GM12891 (cell line): ENCODE measurements at regions not wholly inside any gene's neighbourhood (a gene's known extent, or its start where the extent isn't known, plus 50 kb on each side); places are given as distances from the start of the nearest gene placed in this dataset.

Experiments used
- DNase-seq: peaks from one replicate; pipeline ENCODE4 v3.0.0; 2011; ENCODE audit warnings: low spot score; ENCODE audit not compliant: insufficient read length
- FAIRE-seq: peaks from 2 replicates; lab custom pipeline; 2011; peaks lifted over from hg19 to GRCh38; lab: Jason Lieb, UNC
- PAX5 ChIP-seq: IDR thresholded peaks from 2 replicates; pipeline ENCODE4 v1.6.1; 2011; ENCODE audit warnings: low read length, moderate library complexity, mild to moderate bottlenecking; ENCODE audit not compliant: insufficient read depth, severe bottlenecking
- POLR2A ChIP-seq: IDR thresholded peaks from 2 replicates; pipeline ENCODE4 v1.6.1; 2011; ENCODE audit warnings: low read depth, low read length, control low read depth
- POLR2AphosphoS5 ChIP-seq: IDR thresholded peaks from 2 replicates; pipeline ENCODE4 v1.6.1; 2011; ENCODE audit warnings: low read depth, low read length, control low read depth
- POU2F2 ChIP-seq: IDR thresholded peaks from 2 replicates; pipeline ENCODE4 v1.6.1; 2011; ENCODE audit warnings: low read depth, mild to moderate bottlenecking, control low read depth, low read length, moderate library complexity
- SPI1 ChIP-seq: IDR thresholded peaks from 2 replicates; pipeline ENCODE4 v1.6.1; 2011; ENCODE audit warnings: low read depth, low read length, control low read depth
- TAF1 ChIP-seq: IDR thresholded peaks from 2 replicates; pipeline ENCODE4 v1.6.1; 2011; ENCODE audit warnings: low read depth, low read length, control low read depth

DNA sequence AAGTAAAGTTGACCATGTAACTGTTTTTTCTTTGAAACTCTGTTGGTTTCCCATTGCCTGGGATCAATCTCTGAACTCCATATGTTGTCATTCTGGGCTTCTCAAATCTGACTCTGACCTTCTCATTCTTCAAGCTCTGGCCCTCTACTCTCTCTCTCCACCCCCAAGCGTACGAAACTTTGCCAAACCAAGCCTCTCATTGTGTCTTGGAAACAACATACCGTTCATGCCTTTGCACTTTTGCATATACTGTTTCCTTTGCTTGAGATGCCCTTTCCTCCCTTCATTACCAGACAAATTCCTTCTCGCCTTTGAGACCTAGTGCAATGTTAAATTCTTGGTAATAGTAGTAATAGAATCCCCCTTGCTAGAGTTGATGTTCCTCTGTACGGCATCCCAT is 113.7 kb downstream of the OLFM4 start:
- TF ChIP-seq POLR2AphosphoS5 (no peak), TAF1 (no peak), POU2F2 (no peak), SPI1 (no peak), POLR2A (no peak), PAX5 (no peak)
- no peak for DNase-seq
- no peak for FAIRE-seq

GRCh38 chr13:53143757-53144339 is 115.2 kb downstream of the OLFM4 start:
- TF ChIP-seq POU2F2, result no peak
- TF ChIP-seq TAF1, result no peak
- no peak for TF ChIP-seq PAX5
- TF ChIP-seq POLR2A, result no peak
- TF ChIP-seq SPI1, result no peak
- no peak for TF ChIP-seq POLR2AphosphoS5
- DNase-seq (no peak), FAIRE-seq (no peak)

- TF ChIP-seq SPI1, result peak; percentile 59
- TF ChIP-seq PAX5, result no peak
- FAIRE-seq (no peak), DNase-seq (no peak)
These were observed 116.2 kb downstream of the OLFM4 start for GRCh38 chr13:53144826-53145225.

- DNase-seq, result no peak
- no peak for TF ChIP-seq TAF1
- no peak for TF ChIP-seq SPI1
- no peak for TF ChIP-seq POLR2A
- TF ChIP-seq POU2F2, result no peak
- no peak for TF ChIP-seq PAX5
- no peak for TF ChIP-seq POLR2AphosphoS5
- FAIRE-seq, result no peak
These were observed 122.0 kb downstream of the OLFM4 start for GRCh38 chr13:53150568-53150967.

DNA sequence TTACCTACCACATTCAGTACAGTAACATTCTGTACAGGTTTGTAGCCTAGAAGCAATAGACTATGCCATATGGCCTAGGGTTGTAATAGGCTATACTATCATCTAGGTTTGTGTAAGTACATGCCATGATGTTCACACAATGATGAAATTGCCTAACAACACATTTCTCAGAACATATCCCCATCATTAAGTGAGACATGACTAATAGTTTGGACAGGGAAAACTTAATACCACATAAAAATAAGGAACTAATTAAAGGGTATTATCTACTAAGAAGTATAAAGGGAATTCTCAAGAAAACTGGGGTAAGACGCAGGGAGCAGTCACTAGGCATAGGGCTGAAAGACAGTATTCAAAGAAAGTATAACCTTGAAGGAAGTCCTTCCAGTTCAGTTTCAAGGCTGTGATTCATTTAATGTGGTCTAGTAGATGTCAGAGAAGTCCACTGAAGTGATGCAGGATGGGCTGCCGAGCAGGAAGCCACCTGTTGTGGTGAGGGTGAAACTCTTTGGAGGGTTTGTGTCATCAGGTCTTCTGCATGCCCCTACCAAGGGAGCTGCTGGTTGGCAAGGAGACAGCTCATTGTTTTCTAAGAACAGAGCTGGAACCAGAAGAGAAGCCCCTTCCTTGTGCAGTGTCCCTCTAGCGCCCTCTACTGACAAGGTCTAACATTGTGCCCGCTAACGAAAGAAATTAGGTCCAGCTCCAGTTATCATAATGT is 122.9 kb downstream of the OLFM4 start:
- peak; percentile 13 for FAIRE-seq
- TF ChIP-seq POLR2AphosphoS5 (no peak), SPI1 (no peak), TAF1 (no peak), PAX5 (no peak), POU2F2 (no peak), POLR2A (no peak)
- peak; percentile 11 for DNase-seq

DNA sequence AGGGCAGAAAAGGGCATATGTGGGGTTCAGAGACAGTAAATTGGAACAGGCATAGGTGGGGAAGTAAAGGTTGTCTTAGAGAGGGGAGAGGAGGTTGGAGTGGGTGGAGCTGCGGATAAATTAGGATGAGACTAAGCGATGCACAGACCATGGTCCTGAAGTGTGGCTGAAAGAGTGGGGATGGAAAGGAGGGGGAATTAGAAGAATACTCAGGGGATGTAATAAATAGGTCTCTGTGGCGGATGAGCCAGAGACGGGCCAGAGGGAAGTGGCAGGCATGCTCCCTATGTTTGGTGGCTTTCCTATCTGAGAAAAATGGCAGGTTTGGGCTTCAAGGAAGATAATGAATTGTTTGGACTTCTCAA is 123.4 kb downstream of the OLFM4 start:
- DNase-seq (no peak), FAIRE-seq (no peak)
- TF ChIP-seq POU2F2 (no peak), POLR2AphosphoS5 (no peak), POLR2A (no peak), SPI1 (no peak), TAF1 (no peak), PAX5 (no peak)

GRCh38 chr13:53158201-53158600 is 129.6 kb downstream of the OLFM4 start:
- FAIRE-seq (no peak), DNase-seq (no peak)
- TF ChIP-seq PAX5, result no peak
- TF ChIP-seq POLR2A, result no peak
- no peak for TF ChIP-seq SPI1
- no peak for TF ChIP-seq POU2F2
- no peak for TF ChIP-seq TAF1
- TF ChIP-seq POLR2AphosphoS5, result no peak

- TF ChIP-seq SPI1 (no peak), POLR2A (no peak), TAF1 (no peak), POLR2AphosphoS5 (no peak), POU2F2 (no peak), PAX5 (no peak)
- no peak for DNase-seq
- FAIRE-seq, result no peak
These were observed 130.8 kb downstream of the OLFM4 start for GRCh38 chr13:53159431-53159830.

DNA sequence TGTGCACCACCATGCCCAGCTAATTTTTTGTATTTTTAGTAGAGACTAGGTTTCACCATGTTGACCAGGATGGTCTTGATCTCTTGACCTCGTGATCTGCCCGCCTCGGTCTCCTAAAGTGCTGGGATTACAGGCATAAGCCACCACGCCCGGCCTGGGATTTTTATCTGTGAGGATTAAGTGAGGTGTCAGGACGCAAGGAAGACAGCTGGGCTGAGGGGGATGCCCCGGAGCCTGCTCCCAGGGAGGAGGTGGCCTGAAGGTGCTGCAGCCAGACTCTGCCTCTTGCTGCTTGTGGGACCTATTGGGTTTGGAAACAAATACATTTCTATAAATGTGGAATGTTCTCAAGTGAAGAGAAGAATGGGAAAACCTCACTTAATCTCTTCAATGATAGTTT is 131.6 kb downstream of the OLFM4 start:
- DNase-seq (no peak), FAIRE-seq (no peak)
- no peak for TF ChIP-seq POLR2A
- TF ChIP-seq POLR2AphosphoS5, result no peak
- no peak for TF ChIP-seq PAX5
- no peak for TF ChIP-seq SPI1
- no peak for TF ChIP-seq TAF1
- TF ChIP-seq POU2F2, result no peak

DNA sequence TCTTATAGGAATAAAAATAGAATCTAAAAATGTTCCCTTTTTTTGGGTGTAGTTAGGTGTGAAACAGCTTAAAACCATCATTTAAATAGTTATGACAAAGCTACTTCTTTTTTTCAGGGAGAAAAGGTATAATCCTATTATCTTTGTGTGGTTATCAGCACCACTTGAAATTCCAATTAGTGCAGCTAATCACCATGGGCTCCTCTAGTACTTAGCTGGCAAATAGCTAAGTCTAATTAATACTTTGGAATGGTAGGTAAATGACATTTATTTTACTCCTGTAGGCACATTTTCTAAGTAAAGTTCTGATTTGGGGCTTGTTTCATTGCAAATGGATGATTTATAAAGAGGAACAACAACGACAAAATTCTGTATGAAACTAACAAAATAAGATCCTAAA is 132.6 kb downstream of the OLFM4 start:
- TF ChIP-seq TAF1, result no peak
- no peak for TF ChIP-seq POLR2A
- TF ChIP-seq SPI1, result no peak
- no peak for TF ChIP-seq POLR2AphosphoS5
- no peak for TF ChIP-seq POU2F2
- TF ChIP-seq PAX5, result no peak

GRCh38 chr13:53165261-53165660 is 136.6 kb downstream of the OLFM4 start:
- DNase-seq (no peak), FAIRE-seq (no peak)
- TF ChIP-seq POLR2AphosphoS5, result no peak
- TF ChIP-seq POU2F2, result no peak
- no peak for TF ChIP-seq PAX5
- TF ChIP-seq TAF1, result no peak
- no peak for TF ChIP-seq POLR2A
- TF ChIP-seq SPI1, result no peak

More for the DNA sequence above, 132.6 kb downstream of the OLFM4 start:
- DNase-seq (no peak), FAIRE-seq (no peak)
